B cell (primary cell): ENCODE measurements at regions not wholly inside any gene's neighbourhood (a gene's known extent, or its start where the extent isn't known, plus 50 kb on each side); places are given as distances from the start of the nearest gene placed in this dataset.

ENCODE experiments used
- ATAC-seq: fragments of 200-7000 bp; cut with Tn5 transposase; one replicate; pipeline ENCODE4 v1.10.0; 2021; ENCODE audit warnings: low read depth, mild to moderate bottlenecking, moderate number of reproducible peaks, moderate library complexity
- CTCF ChIA-PET: fragments of 350-600 bp; sonication (Branson Sonifier 250); formaldehyde crosslinking; loops from one replicate; lab custom pipeline; 2021; ENCODE audit warnings: antibody characterized with exemption, inconsistent platforms; lab: Charles Lee
- POLR2A ChIA-PET: fragments of 350-600 bp; sonication (Branson Sonifier 250); formaldehyde crosslinking; loops from one replicate; lab custom pipeline; 2021; ENCODE audit warnings: antibody characterized with exemption; lab: Charles Lee
- DNase-seq: peaks from one replicate; pipeline ENCODE4 v3.0.0; 2013
- H2AFZ ChIP-seq: 2 replicates; pipeline ENCODE4 v1.6.1; 2012; ENCODE audit warnings: mild to moderate bottlenecking, low read depth, low read length; ENCODE audit not compliant: insufficient read depth, poor library complexity, severe bottlenecking
- H3K27ac ChIP-seq, 2 donors: 1 replicate in 1 of 2; 2 replicates in 1 of 2; pipeline ENCODE4 v1.5.1; 2012 to 2013; ENCODE audit warnings: low read length in 2 of 2, mild to moderate bottlenecking in 2 of 2, moderate library complexity in 1 of 2
- H3K27me3 ChIP-seq, 4 experiments: fragments of 200-600 bp in 1 of 4; sonication (generic) in 1 of 4; replicated peaks in 1 of 4; 1 replicate in 2 of 4; 2 replicates in 2 of 4; pipeline versions ENCODE4 v1.6.1 to v1.7.0; 2013 to 2016; ENCODE audit warnings: low read length in 3 of 4, mild to moderate bottlenecking in 2 of 4, mixed read lengths in 1 of 4, moderate library complexity in 1 of 4; ENCODE audit not compliant: insufficient read depth in 4 of 4, control insufficient read depth in 3 of 4; ENCODE audit errors: control extremely low read depth in 1 of 4
- H3K36me3 ChIP-seq, 2 experiments: replicated peaks in 1 of 2; 1 replicate in 1 of 2; 2 replicates in 1 of 2; pipeline versions ENCODE4 v1.6.1 to v1.7.1; 2013; ENCODE audit warnings: low read length in 1 of 2; ENCODE audit not compliant: insufficient read depth in 2 of 2, control insufficient read depth in 1 of 2; ENCODE audit errors: control extremely low read depth in 1 of 2, extremely low read depth in 1 of 2
- H3K4me1 ChIP-seq, 2 donors: fragments of 200-600 bp in 1 of 2; sonication (generic) in 1 of 2; 1 replicate in 1 of 2; 2 replicates in 1 of 2; pipeline versions ENCODE4 v1.5.1 to v1.6.1; 2013 to 2017; ENCODE audit warnings: low read length in 2 of 2; ENCODE audit not compliant: control insufficient read depth in 2 of 2, insufficient read depth in 2 of 2
- H3K4me2 ChIP-seq: replicated peaks from 2 replicates; pipeline ENCODE3; 2012; ENCODE audit warnings: mild to moderate bottlenecking, low read depth, low read length; ENCODE audit not compliant: poor library complexity, severe bottlenecking
- H3K4me3 ChIP-seq, 5 experiments: fragments of 200-600 bp in 1 of 5; sonication (generic) in 1 of 5; 1 replicate in 3 of 5; 2 replicates in 2 of 5; pipeline versions ENCODE4 v1.5.1 to v1.7.0; 2011 to 2016; ENCODE audit warnings: low read length in 4 of 5, mild to moderate bottlenecking in 4 of 5, low read depth in 2 of 5, control low read depth in 1 of 5, moderate library complexity in 1 of 5; ENCODE audit not compliant: insufficient read depth in 1 of 5; ENCODE audit errors: control extremely low read depth in 1 of 5, extremely low read depth in 1 of 5
- H3K79me2 ChIP-seq: fragments of 200-600 bp; sonication (generic); one replicate; pipeline ENCODE4 v1.6.0; 2016; ENCODE audit warnings: low read length; ENCODE audit not compliant: control insufficient read depth, insufficient read depth
- H3K9ac ChIP-seq: fragments of 200-600 bp; sonication (generic); 2 replicates; pipeline ENCODE4 v1.6.1; 2017; ENCODE audit warnings: mild to moderate bottlenecking, low read length, moderate library complexity
- H3K9me3 ChIP-seq, 3 donors: one replicate each; pipeline versions ENCODE4 v1.6.1 to v1.7.1; 2013; ENCODE audit warnings: low read length in 2 of 3; ENCODE audit not compliant: control insufficient read depth in 2 of 3, insufficient read depth in 1 of 3; ENCODE audit errors: control extremely low read depth in 1 of 3
- H4K20me1 ChIP-seq: 2 replicates; pipeline ENCODE4 v1.6.0; 2012; ENCODE audit warnings: mild to moderate bottlenecking, low read length; ENCODE audit not compliant: insufficient read depth, control insufficient read depth, poor library complexity, severe bottlenecking
- H3K27ac Mint-ChIP-seq: one replicate; pipeline ENCODE4 v1.8.0; 2021; ENCODE audit warnings: mixed read lengths
- H3K27me3 Mint-ChIP-seq: one replicate; pipeline ENCODE4 v1.8.0; 2021; ENCODE audit warnings: mixed read lengths
- H3K4me1 Mint-ChIP-seq: one replicate; pipeline ENCODE4 v1.8.0; 2021; ENCODE audit warnings: mixed read lengths
- H3K4me3 Mint-ChIP-seq: one replicate; pipeline ENCODE4 v1.8.0; 2021; ENCODE audit warnings: mixed read lengths
- H3K9me3 Mint-ChIP-seq: one replicate; pipeline ENCODE4 v1.8.0; 2022; ENCODE audit warnings: mixed read lengths; ENCODE audit not compliant: insufficient read depth
- EZH2 ChIP-seq: IDR thresholded peaks from 2 replicates; pipeline ENCODE4 v1.6.1; 2012; ENCODE audit warnings: borderline replicate concordance, low read depth, mild to moderate bottlenecking, moderate library complexity, low read length; ENCODE audit not compliant: insufficient read depth, poor library complexity, severe bottlenecking
- WGBS: methylation state at CpG from one replicate; pipeline ENCODE4 v1.1.5; 2013; ENCODE audit warnings: missing lambda C conversion rate; ENCODE audit not compliant: insufficient coverage; 5-methylcytosine and 5-hydroxymethylcytosine counted together
- intact Hi-C: fragments of 100-400 bp; cut with micrococcal nuclease; formaldehyde crosslinking; loops from one replicate; pipeline ENCODE4 v1.10.0; 2022
- TF ChIP-seq, protein P1 (sequence below): fragments of 200-600 bp; IDR thresholded peaks from one replicate; pipeline ENCODE4 v1.8.0; 2022; ENCODE audit warnings: antibody characterized with exemption, mild to moderate bottlenecking

DNA sequence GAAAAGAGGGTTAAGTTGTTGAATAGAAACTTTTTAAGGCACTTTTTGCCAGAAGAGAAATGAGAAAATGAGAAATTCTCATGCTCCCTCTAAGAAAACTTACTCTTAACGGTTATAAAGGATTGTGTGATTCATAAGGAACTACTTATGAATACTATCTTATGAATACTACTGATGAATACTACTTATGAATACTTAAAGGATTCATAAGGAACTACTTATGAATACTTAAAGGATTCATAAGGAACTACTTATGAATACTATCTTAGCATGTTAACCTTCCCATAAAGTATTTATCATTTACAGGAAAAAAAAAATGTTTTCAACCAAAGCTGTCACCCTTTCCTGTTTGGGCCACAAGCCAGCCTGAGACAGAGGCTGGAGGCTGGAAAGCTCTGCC, 53.1 kb upstream of the UCN3 start:
- no peaks in the 10 kb centered on the region for H3K9me3 Mint-ChIP-seq
- ChIA-PET POLR2A (no interaction called here), CTCF (no interaction called here)
- no peak overlapping the region for H3K27ac Mint-ChIP-seq
- H3K79me2 ChIP-seq: no peaks in the 10 kb centered on the region
- no peak overlapping the region for H3K9ac ChIP-seq
- peaks cover 0 to 3% (median 0%) of the 10 kb centered on the region in 3 donors for H3K9me3 ChIP-seq
- TF ChIP-seq, protein P1, sequence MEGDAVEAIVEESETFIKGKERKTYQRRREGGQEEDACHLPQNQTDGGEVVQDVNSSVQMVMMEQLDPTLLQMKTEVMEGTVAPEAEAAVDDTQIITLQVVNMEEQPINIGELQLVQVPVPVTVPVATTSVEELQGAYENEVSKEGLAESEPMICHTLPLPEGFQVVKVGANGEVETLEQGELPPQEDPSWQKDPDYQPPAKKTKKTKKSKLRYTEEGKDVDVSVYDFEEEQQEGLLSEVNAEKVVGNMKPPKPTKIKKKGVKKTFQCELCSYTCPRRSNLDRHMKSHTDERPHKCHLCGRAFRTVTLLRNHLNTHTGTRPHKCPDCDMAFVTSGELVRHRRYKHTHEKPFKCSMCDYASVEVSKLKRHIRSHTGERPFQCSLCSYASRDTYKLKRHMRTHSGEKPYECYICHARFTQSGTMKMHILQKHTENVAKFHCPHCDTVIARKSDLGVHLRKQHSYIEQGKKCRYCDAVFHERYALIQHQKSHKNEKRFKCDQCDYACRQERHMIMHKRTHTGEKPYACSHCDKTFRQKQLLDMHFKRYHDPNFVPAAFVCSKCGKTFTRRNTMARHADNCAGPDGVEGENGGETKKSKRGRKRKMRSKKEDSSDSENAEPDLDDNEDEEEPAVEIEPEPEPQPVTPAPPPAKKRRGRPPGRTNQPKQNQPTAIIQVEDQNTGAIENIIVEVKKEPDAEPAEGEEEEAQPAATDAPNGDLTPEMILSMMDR: no peak
- no peak for TF ChIP-seq EZH2
- peaks cover 17% of the 10 kb centered on the region for H3K27me3 Mint-ChIP-seq
- no peak overlapping the region for H3K4me3 ChIP-seq
- intact Hi-C loops: no loop called here
- no peak overlapping the region for H3K4me3 Mint-ChIP-seq
- H3K4me2 ChIP-seq: no peak overlapping the region
- peaks cover 0 to 4% (median 0%) of the 10 kb centered on the region in 4 experiments for H3K27me3 ChIP-seq
- no peak overlapping the region for H2AFZ ChIP-seq
- no peaks in the 10 kb centered on the region for H4K20me1 ChIP-seq
- H3K27ac ChIP-seq: no peak overlapping the region
- ATAC-seq (no peak), DNase-seq (no peak)
- no peaks in the 10 kb centered on the region for H3K4me1 ChIP-seq
- no CpG with 5 or more reads among the region's 1 CpG for WGBS
- H3K36me3 ChIP-seq: no peaks in the 10 kb centered on the region
- H3K4me1 Mint-ChIP-seq: no peaks in the 10 kb centered on the region

DNA sequence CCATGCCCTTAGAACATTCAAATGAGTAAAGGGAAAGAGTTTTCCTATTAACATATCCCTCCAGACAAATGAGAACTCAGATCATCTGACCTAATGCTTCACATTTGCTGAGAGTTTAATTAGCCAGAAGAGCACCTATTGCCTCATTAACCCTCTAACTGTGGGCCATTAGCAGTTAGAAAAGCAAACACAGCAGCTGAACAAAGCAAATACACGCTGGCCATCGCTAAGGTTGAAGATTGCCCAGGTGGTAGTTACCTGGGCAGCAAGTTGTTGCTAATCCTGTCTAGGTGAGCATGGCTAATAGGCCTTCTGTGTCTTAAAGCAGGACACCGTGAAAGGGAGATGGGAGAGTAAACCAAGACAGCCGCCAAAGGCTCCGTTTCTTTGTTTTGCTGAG, 49.9 kb upstream of the UCN3 start:
- ATAC-seq (no peak), DNase-seq (no peak)
- no peak overlapping the region for H3K4me3 ChIP-seq
- TF ChIP-seq, protein P1: no peak
- no peak for TF ChIP-seq EZH2
- Mint-ChIP-seq H3K27me3 (peaks cover 20% of the 10 kb centered on the region), H3K27ac (no peak overlapping the region), H3K4me1 (no peaks in the 10 kb centered on the region), H3K9me3 (no peaks in the 10 kb centered on the region), H3K4me3 (no peak overlapping the region)
- H3K4me1 ChIP-seq: no peaks in the 10 kb centered on the region
- H3K27me3 ChIP-seq: peaks cover 0 to 4% (median 2%) of the 10 kb centered on the region in 4 experiments
- 96% methylated on average over 5 of the region's 5 CpGs for WGBS
- H2AFZ ChIP-seq: no peak overlapping the region
- no peak overlapping the region for H3K4me2 ChIP-seq
- POLR2A ChIA-PET: no interaction called here
- no peak overlapping the region for H3K9ac ChIP-seq
- intact Hi-C loops: no loop called here
- no peak overlapping the region for H3K27ac ChIP-seq
- no peaks in the 10 kb centered on the region for H3K79me2 ChIP-seq
- no peaks in the 10 kb centered on the region for H3K36me3 ChIP-seq
- H4K20me1 ChIP-seq: no peaks in the 10 kb centered on the region
- CTCF ChIA-PET: no interaction called here
- peaks cover 0 to 3% (median 0%) of the 10 kb centered on the region in 3 donors for H3K9me3 ChIP-seq
